EH (cell line): ENCODE measurements at regions not wholly inside any gene's neighbourhood (a gene's known extent, or its start where the extent isn't known, plus 50 kb on each side); places are given as distances from the start of the nearest gene placed in this dataset.
"Not testable (repeated sequence)": the region's sequence is repeated elsewhere in the genome, so short reads cannot be mapped to it uniquely, and the experiment has no call there.

ENCODE experiments used
- DNase-seq: peaks from one replicate; pipeline ENCODE4 v3.0.0-alpha.2; 2015; ENCODE audit warnings: low read depth

GRCh38 chr15:62506217-62506805 is 341.2 kb upstream of the C2CD4B start:
- DNase-seq: peak; percentile 87

GRCh38 chr15:62509395-62509958 is 344.4 kb upstream of the C2CD4B start:
- no peak for DNase-seq

- DNase-seq: no peak
These were observed 345.7 kb upstream of the C2CD4B start for GRCh38 chr15:62510791-62511190.

GRCh38 chr15:62512904-62513303 is 347.8 kb upstream of the C2CD4B start:
- DNase-seq: no peak

- no peak for DNase-seq
These were observed 348.8 kb upstream of the C2CD4B start for GRCh38 chr15:62513893-62514292.

- peak; percentile 48 for DNase-seq
These were observed 350.8 kb upstream of the C2CD4B start for GRCh38 chr15:62515696-62516395.

GRCh38 chr15:62517541-62517940 is 352.5 kb upstream of the C2CD4B start:
- no peak for DNase-seq

- DNase-seq: not testable (repeated sequence)
These were observed 353.6 kb upstream of the C2CD4B start for GRCh38 chr15:62518666-62519065.

- DNase-seq: no peak
These were observed 354.8 kb upstream of the C2CD4B start for GRCh38 chr15:62519900-62520299.

- DNase-seq: no peak
These were observed 355.8 kb upstream of the C2CD4B start for GRCh38 chr15:62520887-62521286.

GRCh38 chr15:62521396-62521795 is 356.3 kb upstream of the C2CD4B start:
- DNase-seq: no peak

GRCh38 chr15:62524848-62525247 is 359.8 kb upstream of the C2CD4B start:
- DNase-seq: peak; percentile 56

- DNase-seq: no peak
These were observed 362.3 kb upstream of the C2CD4B start for GRCh38 chr15:62527387-62527786.

GRCh38 chr15:62528505-62528904 is 363.4 kb upstream of the C2CD4B start:
- no peak for DNase-seq

GRCh38 chr15:62532367-62532766 is 367.3 kb upstream of the C2CD4B start:
- no peak for DNase-seq

GRCh38 chr15:62533687-62534086 is 368.6 kb upstream of the C2CD4B start:
- no peak for DNase-seq

GRCh38 chr15:62534996-62535395 is 369.9 kb upstream of the C2CD4B start:
- peak; percentile 27 for DNase-seq

- DNase-seq: no peak
These were observed 374.2 kb upstream of the C2CD4B start for GRCh38 chr15:62539236-62539635.

- DNase-seq: no peak
These were observed 376.2 kb upstream of the C2CD4B start for GRCh38 chr15:62541250-62541649.

- DNase-seq: no peak
These were observed 376.8 kb upstream of the C2CD4B start for GRCh38 chr15:62541846-62542245.

GRCh38 chr15:62544446-62544845 is 379.4 kb upstream of the C2CD4B start:
- DNase-seq: no peak

GRCh38 chr15:62545467-62546227 is 380.6 kb upstream of the C2CD4B start:
- peak; percentile 76 for DNase-seq

- DNase-seq: no peak
These were observed 381.5 kb upstream of the C2CD4B start for GRCh38 chr15:62546628-62547027.
